ENCODE measurements at regions not wholly inside any gene's neighbourhood (a gene's known extent, or its start where the extent isn't known, plus 50 kb on each side); places are given as distances from the start of the nearest gene placed in this dataset.

GRCh38 chr3:181567311-181568075 is 144.2 kb upstream of the SOX2 start:
- TF ChIP-seq POLR2A (IDR thresholded peaks at IDR 0.05) (no peak), CTCF (IDR thresholded peaks at IDR 0.05) (no peak)

All from body of pancreas (tissue), 4 donors.